ENCODE measurements at regions not wholly inside any gene's neighbourhood (a gene's known extent, or its start where the extent isn't known, plus 50 kb on each side); places are given as distances from the start of the nearest gene placed in this dataset.

GRCh38 chrX:42398967-42399631 lies 378.9 kb downstream of the PPP1R2C start:
- 0% methylated on average over 8 of the region's 8 CpGs for WGBS (ENCODE audit: insufficient coverage, low coverage, missing lambda C conversion rate)
- intact Hi-C loops (cut with micrococcal nuclease) (no loop called here), in situ Hi-C loops (cut with MboI) (no loop called here)
- Histone ChIP-seq H3K79me2 (ENCODE audit: control insufficient read depth, insufficient read depth, low read length) (no peaks in the 10 kb centered on the region), H3K9ac (ENCODE audit: insufficient read depth in 1 of 2, low read depth in 2 of 2, low read length in 2 of 2) (no peak overlapping the region), H3K4me1 (replicated peaks in 1 of 2; ENCODE audit: control insufficient read depth in 2 of 2, insufficient read depth in 2 of 2, low read length in 2 of 2) (no peaks in the 10 kb centered on the region), H3K9me1 (ENCODE audit: control insufficient read depth, insufficient read depth, low read length) (no peaks in the 10 kb centered on the region), H3K27me3 (ENCODE audit: control insufficient read depth in 2 of 2, insufficient read depth in 2 of 2, low read length in 2 of 2) (no peaks in the 10 kb centered on the region), H3K36me3 (ENCODE audit: control insufficient read depth, insufficient read depth, low read length) (no peaks in the 10 kb centered on the region), H3K9me3 (replicated peaks; ENCODE audit: control insufficient read depth, insufficient read depth, low read depth, low read length) (no peaks in the 10 kb centered on the region), H2AFZ (ENCODE audit: low read depth, low read length) (no peak overlapping the region), H3K4me2 (ENCODE audit: insufficient read depth, low read length) (no peak overlapping the region), H3K27ac (ENCODE audit: extremely low read depth, low read depth, low read length) (no peak overlapping the region), H3K4me3 (no peak overlapping the region), H4K20me1 (replicated peaks; ENCODE audit: control insufficient read depth, insufficient read depth, low read length) (no peaks in the 10 kb centered on the region)
- no peak for ATAC-seq
- no peak for FAIRE-seq
- no TSS peak for BruUV-seq (replicated peaks)
- no peak for DNase-seq (ENCODE audit: extremely low read depth in 1 of 4, low spot score in 3 of 4)
- TF ChIP-seq NR2C2 (CRISPR knock-in tag; IDR thresholded peaks at IDR 0.05) (no peak), NR2C2 (tag; IDR thresholded peaks at IDR 0.05) (no peak), PATZ1 (CRISPR knock-in tag; IDR thresholded peaks at IDR 0.05; ENCODE audit: borderline replicate concordance) (no peak), ZBTB1 (CRISPR knock-in tag; IDR thresholded peaks at IDR 0.05; ENCODE audit: borderline replicate concordance, low read depth) (no peak), ELF2 (CRISPR knock-in tag; IDR thresholded peaks at IDR 0.05) (no peak), U2AF1 (optimal IDR thresholded peaks at IDR 0.05; ENCODE audit: low read depth, low read length) (no peak), TEAD1 (CRISPR knock-in tag; IDR thresholded peaks at IDR 0.05) (no peak), ZNF124 (CRISPR knock-in tag; IDR thresholded peaks at IDR 0.05) (no peak), ATF3 (IDR thresholded peaks at IDR 0.05) (no peak), ATF3 (CRISPR knock-in tag; conservative IDR thresholded peaks at IDR 0.05) (no peak), HEY1 (CRISPR knock-in tag; IDR thresholded peaks at IDR 0.05; ENCODE audit: borderline replicate concordance) (no peak), FOXJ2 (tag; IDR thresholded peaks at IDR 0.05) (no peak), PML (IDR thresholded peaks at IDR 0.05; ENCODE audit: low read length) (no peak), ZBTB43 (CRISPR knock-in tag; IDR thresholded peaks at IDR 0.05) (no peak), CBFB (CRISPR knock-in tag; IDR thresholded peaks at IDR 0.05) (no peak), MNT (conservative IDR thresholded peaks at IDR 0.05) (no peak)
- ChIA-PET CTCF (ENCODE audit: low intra/inter-chr PET ratio) (no interaction called here), POLR2A (no interaction called here)
